Activated CD4-positive, alpha-beta T cell treated with anti-CD3 and anti-CD28 coated beads, Interleukin-2, amount 50 U/mL, for 16 hours (primary cell): ENCODE measurements at regions not wholly inside any gene's neighbourhood (a gene's known extent, or its start where the extent isn't known, plus 50 kb on each side); places are given as distances from the start of the nearest gene placed in this dataset.

Experiments used
- DNase-seq: peaks from one replicate; pipeline ENCODE4 v3.0.0-alpha.2; 2020

- DNase-seq, result no peak
These were observed 352.6 kb downstream of the GPR37 start for GRCh38 chr7:124413029-124413428.

GRCh38 chr7:124412531-124412930 is 353.1 kb downstream of the GPR37 start:
- no peak for DNase-seq

- DNase-seq, result no peak
These were observed 353.8 kb downstream of the GPR37 start for GRCh38 chr7:124411796-124412195.

GRCh38 chr7:124403587-124403986 is 362.0 kb downstream of the GPR37 start:
- DNase-seq, result no peak

- no peak for DNase-seq
These were observed 362.5 kb downstream of the GPR37 start for GRCh38 chr7:124403112-124403511.

GRCh38 chr7:124399941-124400340 is 365.7 kb downstream of the GPR37 start:
- no peak for DNase-seq

GRCh38 chr7:124398937-124399552 is 366.2 kb upstream of the TMEM229A start:
- DNase-seq, result no peak

GRCh38 chr7:124397134-124397533 is 364.3 kb upstream of the TMEM229A start:
- no peak for DNase-seq

GRCh38 chr7:124390301-124390700 is 357.4 kb upstream of the TMEM229A start:
- DNase-seq, result no peak

GRCh38 chr7:124388751-124389150 is 355.9 kb upstream of the TMEM229A start:
- DNase-seq, result no peak

- no peak for DNase-seq
These were observed 354.2 kb upstream of the TMEM229A start for GRCh38 chr7:124387056-124387455.

GRCh38 chr7:124379296-124379695 is 346.4 kb upstream of the TMEM229A start:
- no peak for DNase-seq

- no peak for DNase-seq
These were observed 343.2 kb upstream of the TMEM229A start for GRCh38 chr7:124376111-124376510.

GRCh38 chr7:124375391-124375790 is 342.5 kb upstream of the TMEM229A start:
- no peak for DNase-seq

- no peak for DNase-seq
These were observed 336.4 kb upstream of the TMEM229A start for GRCh38 chr7:124369310-124369709.

GRCh38 chr7:124366118-124366517 is 333.3 kb upstream of the TMEM229A start:
- DNase-seq, result no peak

- no peak for DNase-seq
These were observed 331.4 kb upstream of the TMEM229A start for GRCh38 chr7:124364283-124364682.

GRCh38 chr7:124354201-124354600 is 321.3 kb upstream of the TMEM229A start:
- DNase-seq, result no peak

GRCh38 chr7:124351950-124352349 is 319.1 kb upstream of the TMEM229A start:
- no peak for DNase-seq

- DNase-seq, result no peak
These were observed 316.6 kb upstream of the TMEM229A start for GRCh38 chr7:124349443-124349842.

GRCh38 chr7:124338861-124339260 is 306.0 kb upstream of the TMEM229A start:
- no peak for DNase-seq

- DNase-seq, result no peak
These were observed 298.0 kb upstream of the TMEM229A start for GRCh38 chr7:124330731-124331407.

- DNase-seq, result no peak
These were observed 295.9 kb upstream of the TMEM229A start for GRCh38 chr7:124328774-124329173.

GRCh38 chr7:124324262-124324661 is 291.4 kb upstream of the TMEM229A start:
- DNase-seq, result no peak

GRCh38 chr7:124323597-124323996 is 290.7 kb upstream of the TMEM229A start:
- DNase-seq, result no peak
